Renal cortex interstitium (tissue), 11 donors: ENCODE measurements at regions not wholly inside any gene's neighbourhood (a gene's known extent, or its start where the extent isn't known, plus 50 kb on each side); places are given as distances from the start of the nearest gene placed in this dataset.

Experiments
- DNase-seq, 11 donors: peaks; one replicate each; pipeline ENCODE4 v3.0.0-alpha.2; 2013; ENCODE audit warnings: low read depth in 9 of 11, low spot score in 4 of 11; ENCODE audit errors: extremely low read depth in 1 of 11

DNA sequence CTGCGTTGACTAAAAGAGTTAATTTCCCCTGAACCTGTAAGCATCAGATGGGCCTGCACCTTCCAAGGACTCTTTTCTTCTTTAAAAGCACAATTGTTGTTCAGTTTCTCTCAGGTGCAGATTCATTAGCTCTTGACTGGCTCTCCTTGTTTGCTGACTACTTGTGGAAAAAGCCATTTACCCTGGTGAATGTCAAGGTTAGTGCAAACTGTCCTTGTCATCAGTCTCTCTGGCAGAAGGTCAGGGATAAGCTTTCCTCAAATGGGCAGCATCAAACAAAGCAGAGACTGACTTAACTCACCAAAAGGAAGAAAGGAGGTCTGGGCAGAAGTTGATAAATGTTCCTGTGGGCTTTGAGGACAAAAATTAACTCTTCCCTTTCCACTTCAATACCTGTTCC, 922.7 kb downstream of the BCL11A start:
- peak in 1 of 11 donors; percentile 7 for DNase-seq

DNA sequence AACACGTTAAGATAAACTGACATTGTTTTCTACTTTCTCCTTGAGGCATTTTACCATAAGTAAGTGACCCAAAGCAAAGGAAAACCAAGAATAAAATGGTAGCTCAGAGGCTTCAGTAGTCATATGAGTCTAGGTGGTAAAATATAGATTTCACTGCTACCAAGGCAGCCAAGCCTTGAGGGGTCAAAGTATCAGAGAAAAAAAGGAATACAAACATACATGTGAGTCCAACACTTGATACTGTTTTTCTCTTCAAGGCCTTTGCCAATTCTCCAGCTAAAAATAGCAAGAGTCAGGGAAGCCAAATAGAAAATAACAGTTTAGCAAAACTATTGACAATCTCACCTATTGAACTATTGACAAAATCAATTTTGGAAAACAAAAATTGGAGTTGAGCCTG, 925.9 kb downstream of the BCL11A start:
- no peak for DNase-seq

DNA sequence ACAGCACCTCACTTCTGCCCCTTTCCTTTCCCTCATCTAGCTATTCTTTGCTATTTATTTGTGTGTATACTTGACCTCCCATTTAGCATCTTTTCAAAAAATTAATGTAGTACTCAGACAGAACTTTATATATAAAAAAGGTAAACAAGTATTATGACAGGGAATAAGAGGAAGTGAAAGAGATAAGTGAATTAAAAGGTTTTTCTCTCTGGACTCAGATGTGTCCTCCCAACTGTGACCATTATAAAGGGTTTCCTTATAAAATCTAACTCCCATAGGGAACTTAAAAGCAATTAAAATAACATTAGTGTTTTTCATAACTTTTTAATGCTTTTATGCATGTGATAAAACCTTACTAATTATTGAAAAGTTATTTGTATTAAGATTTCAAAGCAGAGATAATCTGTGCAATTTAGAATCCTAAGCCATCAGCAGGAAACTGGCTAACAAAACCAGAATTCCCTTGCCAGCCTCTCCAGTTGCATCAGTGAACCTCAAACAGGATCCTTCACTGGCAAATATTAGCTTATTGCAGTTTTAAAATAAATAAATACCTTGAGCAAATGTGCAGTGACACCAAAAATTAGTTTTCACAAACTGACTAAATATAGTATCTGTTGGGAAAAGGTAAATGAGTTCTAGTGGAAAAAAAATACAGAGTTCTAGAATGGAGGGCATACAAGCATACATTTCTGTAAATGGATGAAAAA, 930.7 kb downstream of the BCL11A start:
- DNase-seq, result no peak

DNA sequence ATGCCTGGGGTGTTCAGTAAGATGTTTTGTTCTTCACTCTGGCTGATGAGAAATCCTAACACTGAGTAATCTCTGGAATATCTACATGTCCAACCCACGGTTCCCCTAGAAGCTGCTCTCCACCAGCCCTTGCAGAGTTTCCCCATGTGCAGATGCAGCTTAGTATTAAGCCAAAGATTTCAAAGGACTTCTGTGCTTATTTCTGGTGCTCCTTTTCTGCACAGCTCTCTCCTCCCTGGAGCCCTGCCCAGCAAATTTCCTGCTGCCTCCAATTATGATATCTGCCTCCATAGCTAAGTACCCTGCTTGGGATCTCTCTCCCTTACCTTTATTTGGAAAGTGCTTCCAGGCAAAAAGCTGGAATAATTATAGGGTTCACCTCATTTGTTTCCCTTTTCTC, 949.3 kb downstream of the BCL11A start:
- no peak for DNase-seq

DNA sequence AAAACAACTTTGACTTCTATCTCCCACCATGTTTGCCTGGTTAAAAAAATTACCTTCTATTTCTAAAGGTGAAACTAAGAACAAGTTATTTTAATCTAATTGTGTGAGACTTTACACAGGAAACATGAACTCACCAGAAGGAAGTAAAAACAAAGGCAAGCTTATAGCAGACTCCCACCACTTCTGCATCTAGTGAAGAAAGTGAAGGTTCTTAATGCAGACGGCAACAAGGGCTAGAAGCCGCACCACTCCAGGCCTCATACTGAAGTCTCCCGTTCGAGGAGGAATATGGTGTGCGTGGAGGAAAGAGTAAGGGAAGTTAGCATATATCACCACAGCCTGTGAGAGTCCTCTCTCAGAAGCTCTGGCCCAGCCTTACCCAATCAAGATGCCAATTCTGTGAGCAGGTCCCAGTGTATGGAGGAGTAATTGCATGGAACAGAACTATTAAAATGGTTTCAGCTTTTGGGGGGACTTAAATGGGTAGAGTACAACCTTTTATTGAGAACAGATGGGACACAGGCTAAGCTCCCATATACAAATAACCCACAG, 958.7 kb downstream of the BCL11A start:
- no peak for DNase-seq

DNA sequence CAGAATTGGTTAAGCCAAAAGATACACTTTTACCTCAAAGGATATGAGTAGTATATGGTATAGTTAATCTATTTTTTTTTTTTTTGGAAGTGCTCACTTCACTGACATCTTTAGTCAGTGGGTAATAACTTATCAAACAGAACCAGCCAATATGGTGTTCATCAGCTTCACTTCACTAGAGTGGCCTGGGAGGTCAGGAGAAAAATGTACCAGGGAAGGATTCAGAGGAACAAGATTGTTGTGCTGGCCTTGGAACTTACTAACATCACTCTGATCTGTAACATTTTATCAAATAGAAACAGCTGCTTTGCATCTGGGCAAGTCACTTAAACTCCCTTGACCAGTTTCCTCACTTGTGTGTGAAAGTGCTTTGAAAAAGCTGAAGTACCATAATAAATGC, 962.7 kb downstream of the BCL11A start:
- DNase-seq, result peak in 1 of 11 donors; percentile 14

DNA sequence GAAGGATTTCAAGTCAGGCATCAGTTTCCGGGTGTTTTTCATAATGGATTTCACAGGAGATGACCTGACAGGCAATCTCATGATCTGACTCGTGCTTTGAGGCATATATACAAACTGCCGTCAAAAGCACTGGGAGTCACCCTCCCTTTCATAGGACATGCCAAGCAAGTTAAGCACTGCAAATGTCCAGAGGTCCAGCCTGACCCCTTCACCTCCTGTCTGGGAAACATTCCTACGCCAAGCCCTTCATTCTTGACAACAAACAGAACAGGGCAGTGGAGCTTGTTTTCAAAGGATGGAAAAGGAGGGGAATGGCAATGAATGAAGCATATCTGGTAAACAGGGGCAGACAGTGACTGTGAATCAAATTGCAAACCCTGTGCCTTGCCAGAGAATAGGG, 963.6 kb downstream of the BCL11A start:
- DNase-seq, result no peak

DNA sequence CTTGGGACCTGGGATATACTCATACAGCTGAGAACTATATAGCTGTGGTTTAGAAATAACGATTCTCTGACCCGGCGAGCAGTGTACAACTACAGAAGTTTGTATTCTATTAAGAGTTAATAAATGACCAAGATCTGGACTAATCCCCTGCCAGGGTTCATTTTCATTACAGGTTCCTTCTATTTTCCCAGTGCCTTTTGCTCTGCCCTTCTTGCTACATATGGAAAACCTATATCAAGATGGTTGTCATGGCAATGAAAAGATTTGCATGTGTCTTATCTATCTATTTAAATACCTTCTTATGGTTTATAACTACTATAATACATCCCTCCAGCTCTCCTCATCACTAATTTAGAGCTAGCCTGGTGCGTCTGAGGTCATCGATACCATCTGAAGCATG, 965.2 kb downstream of the BCL11A start:
- no peak for DNase-seq

DNA sequence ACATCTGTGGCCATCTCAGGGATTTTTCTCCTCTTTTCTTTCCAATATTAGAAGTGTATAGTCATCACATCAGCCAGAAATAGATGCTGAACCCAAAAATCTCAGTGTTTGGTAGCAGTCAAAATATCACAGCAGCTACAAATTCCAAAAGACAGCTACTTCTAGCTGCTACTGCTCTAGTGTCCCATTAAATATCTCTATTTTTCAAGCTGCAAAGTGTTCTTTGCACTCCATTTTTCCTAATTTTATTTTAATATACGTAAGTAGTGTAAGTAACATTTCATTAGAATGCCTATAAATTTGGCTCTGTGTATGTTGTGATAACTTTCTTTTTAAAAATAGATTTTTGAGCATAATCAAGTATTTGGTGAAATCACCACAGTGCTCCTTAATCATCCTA, 967.3 kb downstream of the BCL11A start:
- DNase-seq, result no peak

DNA sequence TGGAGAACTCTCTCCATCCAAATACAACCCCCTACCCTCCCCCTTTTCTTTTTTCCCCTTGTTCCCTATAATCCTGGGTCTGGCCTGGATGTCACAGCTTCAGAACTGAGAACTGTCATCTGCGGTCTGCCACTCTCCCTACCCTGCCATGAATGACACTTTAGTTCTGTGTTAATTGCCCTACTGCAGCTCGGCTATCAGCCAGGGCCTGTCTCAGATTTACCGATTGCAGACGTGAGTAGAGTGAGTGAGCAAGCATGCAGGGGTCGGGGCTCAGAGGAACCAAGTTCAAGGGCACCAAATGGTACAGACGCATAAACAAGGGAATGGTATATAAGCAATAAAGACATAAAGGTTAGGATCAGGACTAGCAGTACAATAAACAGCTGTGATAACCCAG, 967.8 kb downstream of the BCL11A start:
- no peak for DNase-seq

DNA sequence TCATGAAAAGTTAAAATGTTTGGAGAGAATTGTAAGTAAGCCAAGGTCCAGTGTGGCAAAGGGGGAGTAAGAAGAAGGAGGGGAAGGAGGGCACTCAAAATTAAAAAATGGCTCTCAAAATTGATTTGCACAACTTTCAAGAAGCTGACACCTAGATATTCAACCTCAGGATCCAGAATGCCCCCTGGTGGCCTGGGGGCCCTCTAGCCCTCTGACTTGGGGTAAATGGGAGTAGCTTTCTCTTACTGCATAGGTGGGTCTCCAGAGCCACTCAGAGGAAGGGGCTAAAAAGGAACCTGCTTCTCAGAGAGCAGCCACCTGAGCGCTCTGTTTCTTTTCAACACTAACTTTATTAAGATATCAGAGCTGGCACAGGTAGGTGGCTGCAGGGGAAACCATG, 968.5 kb downstream of the BCL11A start:
- DNase-seq, result no peak

DNA sequence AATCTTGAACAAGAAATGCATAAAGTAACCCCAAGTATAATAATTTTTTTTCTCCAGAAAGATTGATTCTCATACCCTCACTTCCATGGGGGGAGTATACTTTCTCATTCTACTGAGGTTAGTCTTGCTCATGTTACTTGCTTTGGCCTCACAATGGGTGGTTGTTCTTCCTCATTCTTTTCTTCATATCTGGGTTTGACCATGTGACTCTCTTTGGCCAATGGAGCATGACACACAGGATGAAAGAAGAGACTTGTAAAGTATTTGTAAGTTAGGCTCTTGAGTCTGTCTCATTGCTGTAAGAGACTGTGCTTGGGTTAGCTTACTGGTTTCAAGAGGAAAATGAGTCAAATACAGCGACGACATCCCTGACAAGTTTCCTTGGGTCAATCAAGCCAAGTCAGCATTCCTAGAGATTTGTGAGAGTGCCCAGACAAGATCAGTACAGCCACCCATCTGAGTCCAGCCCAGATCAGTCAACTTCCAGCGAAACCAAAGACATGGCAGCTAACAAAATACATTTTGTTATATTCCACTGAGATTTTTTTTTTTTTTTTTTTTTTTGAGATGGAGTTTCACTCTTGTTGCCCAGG, 970.2 kb downstream of the BCL11A start:
- DNase-seq, result no peak

DNA sequence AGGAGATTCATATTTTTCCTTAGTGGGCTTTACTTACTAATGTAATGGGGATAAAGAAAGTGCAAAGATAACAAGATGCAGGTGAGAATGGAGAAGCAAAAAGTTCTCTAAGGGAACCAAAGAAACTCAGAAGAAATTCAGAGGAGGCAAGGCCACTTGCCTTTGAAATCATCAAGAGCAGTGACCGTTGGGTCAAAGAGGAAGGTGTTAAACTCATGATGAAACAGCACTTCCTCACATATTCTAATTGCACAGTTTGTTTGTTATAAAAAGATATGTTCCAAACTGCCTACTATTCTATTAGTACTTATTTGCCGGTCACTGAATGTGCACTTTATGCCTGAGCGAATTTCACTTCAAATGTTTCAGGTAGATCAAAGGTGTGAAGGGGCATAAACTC, 975.1 kb downstream of the BCL11A start:
- no peak for DNase-seq

DNA sequence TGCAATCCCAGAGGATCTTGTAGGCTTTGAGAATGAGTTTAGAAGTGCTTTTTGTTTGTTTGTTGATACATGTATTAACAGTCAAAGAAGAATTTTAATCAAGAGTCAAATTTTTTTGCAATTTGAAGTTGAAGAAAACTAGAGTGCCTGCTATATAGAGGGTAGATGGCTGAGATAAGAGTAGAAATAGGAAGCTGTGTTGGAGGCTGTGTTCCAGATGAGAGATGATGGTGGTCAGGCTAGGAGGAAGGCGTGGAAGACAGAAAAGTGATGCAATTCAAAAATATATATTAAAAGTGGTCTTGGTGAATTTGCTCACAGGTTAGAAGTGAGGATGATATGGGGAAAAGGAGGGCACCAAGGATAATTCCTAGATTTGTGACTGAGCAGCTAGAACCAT, 978.3 kb downstream of the BCL11A start:
- no peak for DNase-seq

DNA sequence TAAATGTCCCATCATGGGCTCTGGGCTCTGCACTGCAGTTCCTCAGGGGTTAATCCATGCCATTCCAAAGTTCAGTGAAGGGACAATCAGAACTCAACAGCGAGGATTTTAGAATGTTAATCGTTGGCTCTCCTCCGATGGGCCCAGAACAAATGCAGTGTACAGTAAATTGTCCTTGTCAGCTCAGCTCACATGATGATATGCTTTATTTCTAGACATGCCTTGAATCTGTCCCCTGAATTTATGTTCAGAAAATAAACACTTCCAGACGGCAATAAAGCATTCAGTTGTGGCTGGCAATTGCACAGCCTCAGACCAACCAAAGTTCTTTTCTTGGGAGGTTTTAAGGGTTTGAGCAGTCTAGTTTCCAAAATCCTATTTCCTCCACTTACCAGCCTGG, 981.2 kb downstream of the BCL11A start:
- DNase-seq, result peak in 2 of 11 donors; percentile 22 to 35

DNA sequence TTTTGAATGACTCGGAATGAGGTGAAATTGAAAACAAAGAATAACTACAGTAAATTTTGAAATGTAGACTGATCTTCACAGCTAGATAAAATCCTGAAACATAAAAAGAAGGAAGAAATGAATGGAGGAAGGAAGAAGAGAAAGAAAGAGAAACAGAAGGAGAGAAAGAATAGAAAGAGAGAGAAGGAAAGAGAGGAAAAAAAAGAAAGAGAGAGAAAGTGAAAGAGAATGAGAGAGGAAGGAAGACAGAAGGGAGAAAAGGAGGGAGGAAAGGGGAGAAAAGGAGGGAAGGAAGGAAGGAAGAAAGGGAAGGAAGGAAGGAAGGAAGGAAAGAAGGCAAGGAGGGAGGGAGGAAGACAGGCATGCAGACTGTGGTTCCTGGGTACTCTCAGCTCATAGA, 982.6 kb downstream of the BCL11A start:
- DNase-seq, result no peak

DNA sequence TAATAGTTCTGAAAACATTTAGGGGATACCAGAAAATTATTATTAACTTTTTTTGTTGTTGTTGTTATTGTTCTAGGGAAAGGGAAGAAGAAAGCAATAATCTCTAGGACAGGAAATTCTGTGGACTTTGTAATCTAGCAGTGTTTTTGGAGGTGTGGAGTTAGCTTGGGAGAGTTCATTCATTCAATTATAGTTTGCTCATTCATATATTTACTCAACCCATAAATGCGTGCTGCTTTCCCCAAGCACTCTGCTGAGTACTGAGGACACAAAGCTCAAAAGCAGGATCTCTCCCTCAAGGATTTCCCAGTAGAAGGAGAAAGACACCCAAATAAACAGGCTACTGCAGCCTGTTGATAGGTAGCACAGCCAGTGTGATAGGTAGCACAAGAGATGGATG, 984.3 kb downstream of the BCL11A start:
- DNase-seq, result no peak

DNA sequence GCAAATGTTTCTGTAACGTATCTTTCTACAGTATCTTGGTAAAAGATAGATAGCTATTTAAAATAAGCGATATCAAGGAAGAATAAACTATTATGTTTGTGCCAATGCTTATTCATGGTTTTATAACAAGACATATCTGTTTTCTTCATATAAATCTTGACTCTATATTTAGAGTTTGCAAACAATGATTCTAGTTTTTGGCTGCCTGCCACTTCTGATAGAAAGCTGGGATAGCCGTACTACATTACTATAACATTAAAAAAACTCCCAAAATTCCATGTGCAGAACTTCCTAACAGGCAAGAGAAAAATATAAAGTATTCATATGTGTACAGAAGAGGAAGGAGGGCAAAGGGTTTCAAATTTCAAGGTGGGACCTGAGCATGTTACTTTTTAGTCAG, 985.0 kb downstream of the BCL11A start:
- DNase-seq, result peak in 1 of 11 donors; percentile 43

DNA sequence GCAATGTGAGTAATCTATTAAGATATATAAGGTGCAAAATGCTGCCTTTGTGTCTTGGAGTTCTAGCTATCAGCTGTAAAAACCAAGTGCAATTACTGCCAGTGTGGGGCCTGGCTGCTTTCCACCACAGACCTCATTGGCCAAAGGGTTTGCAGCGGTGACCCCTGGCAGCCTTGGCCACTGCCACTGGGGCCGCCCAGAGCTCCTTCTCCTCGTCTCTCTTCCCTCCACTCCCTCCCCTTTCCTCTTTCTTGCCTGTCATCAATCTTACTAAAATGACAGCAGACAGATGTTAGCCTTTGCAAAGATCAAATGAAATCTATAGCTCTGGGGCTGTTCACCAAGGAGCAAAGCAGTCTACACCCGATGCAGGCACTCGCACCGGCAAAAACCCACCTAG, 986.3 kb downstream of the BCL11A start:
- DNase-seq, result no peak

DNA sequence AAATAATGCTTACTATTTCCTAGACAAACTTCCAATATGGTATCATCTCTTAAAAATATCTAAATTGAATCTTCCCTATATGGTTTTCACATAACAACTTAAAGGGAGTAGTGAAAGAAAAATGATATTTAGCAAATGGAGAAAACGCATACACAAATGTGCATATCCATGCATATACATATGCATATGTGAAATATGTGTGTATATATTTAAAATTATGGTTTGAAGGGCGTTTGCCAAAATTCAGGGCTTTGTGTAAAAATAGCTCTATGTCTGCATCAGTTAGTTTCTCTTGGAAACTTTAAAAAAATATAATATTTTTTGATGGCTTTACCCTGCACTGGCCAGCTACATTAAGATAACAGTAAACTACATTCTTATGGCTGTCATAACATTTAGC, 986.7 kb downstream of the BCL11A start:
- no peak for DNase-seq

DNA sequence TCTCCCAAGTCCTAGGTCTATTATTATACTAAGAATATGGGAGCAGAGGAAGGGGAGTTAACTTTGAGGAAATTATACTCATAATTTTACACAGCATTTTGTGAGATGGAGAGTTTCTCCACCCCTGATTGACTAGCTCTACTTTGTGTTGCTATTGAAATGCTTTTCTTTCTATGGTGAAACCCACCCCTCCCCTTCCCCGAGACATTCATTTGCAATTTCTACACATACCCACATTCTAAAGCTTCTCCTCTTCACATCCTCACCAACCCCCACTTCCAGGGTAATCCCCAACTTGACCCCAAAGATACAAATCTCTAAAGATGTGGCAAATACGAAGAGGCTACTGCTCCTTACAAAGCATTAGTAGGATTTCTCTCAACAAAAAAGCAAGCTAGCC, 992.2 kb downstream of the BCL11A start:
- no peak for DNase-seq
